H9 (cell line): ENCODE measurements at regions not wholly inside any gene's neighbourhood (a gene's known extent, or its start where the extent isn't known, plus 50 kb on each side); places are given as distances from the start of the nearest gene placed in this dataset.

ENCODE experiments used
- DNase-seq: peaks from one replicate; pipeline ENCODE4 v3.0.0-alpha.2; 2017
- H2AFZ ChIP-seq: one replicate; pipeline ENCODE4 v1.6.1; 2013; ENCODE audit warnings: mild to moderate bottlenecking, low read length, control low read depth, moderate library complexity
- H2AK5ac ChIP-seq: 2 replicates; pipeline ENCODE4 v1.6.1; 2013; ENCODE audit warnings: low read length, control low read depth, mixed read lengths; ENCODE audit not compliant: insufficient read length
- H2BK120ac ChIP-seq: one replicate; pipeline ENCODE4 v1.6.1; 2013; ENCODE audit warnings: low read depth, mild to moderate bottlenecking, low read length, control low read depth, inconsistent platforms; ENCODE audit not compliant: poor library complexity, severe bottlenecking
- H2BK12ac ChIP-seq: 2 replicates; pipeline ENCODE4 v1.6.1; 2013; ENCODE audit warnings: low read length, control low read depth, mixed read lengths, low read depth; ENCODE audit not compliant: insufficient read length
- H2BK15ac ChIP-seq: 2 replicates; pipeline ENCODE4 v1.6.1; 2013; ENCODE audit warnings: low read depth, low read length, control low read depth
- H2BK20ac ChIP-seq: one replicate; pipeline ENCODE4 v1.6.1; 2013; ENCODE audit warnings: low read depth, mild to moderate bottlenecking, low read length, control low read depth, inconsistent platforms; ENCODE audit not compliant: poor library complexity, severe bottlenecking
- H2BK5ac ChIP-seq: 2 replicates; pipeline ENCODE4 v1.6.1; 2013; ENCODE audit warnings: low read length, control low read depth, mixed read lengths; ENCODE audit not compliant: insufficient read length
- H3K14ac ChIP-seq: 2 replicates; pipeline ENCODE4 v1.6.1; 2013; ENCODE audit warnings: low read length, control low read depth; ENCODE audit not compliant: insufficient read depth
- H3K18ac ChIP-seq: 2 replicates; pipeline ENCODE4 v1.6.1; 2013; ENCODE audit warnings: low read depth, mild to moderate bottlenecking, mixed read lengths, low read length, control low read depth; ENCODE audit not compliant: insufficient read length
- H3K23ac ChIP-seq: 2 replicates; pipeline ENCODE4 v1.6.1; 2013; ENCODE audit warnings: low read length, control low read depth, mixed read lengths, low read depth; ENCODE audit not compliant: insufficient read length
- H3K23me2 ChIP-seq: 2 replicates; pipeline ENCODE4 v1.6.1; 2013; ENCODE audit warnings: low read depth, mild to moderate bottlenecking, mixed read lengths, low read length, control low read depth; ENCODE audit not compliant: insufficient read length, poor library complexity, severe bottlenecking
- H3K27ac ChIP-seq: 2 replicates; pipeline ENCODE4 v1.5.1; 2013; ENCODE audit warnings: low read length, control low read depth, mixed read lengths, low read depth; ENCODE audit not compliant: insufficient read length
- H3K27me3 ChIP-seq: 2 replicates; pipeline ENCODE4 v1.6.1; 2013; ENCODE audit warnings: low read length, control low read depth, inconsistent platforms; ENCODE audit not compliant: insufficient read depth
- H3K4ac ChIP-seq: 2 replicates; pipeline ENCODE4 v1.6.1; 2013; ENCODE audit warnings: low read depth, mild to moderate bottlenecking, control low read depth, inconsistent platforms, low read length, moderate library complexity
- H3K4me1 ChIP-seq: 2 replicates; pipeline ENCODE4 v1.6.1; 2013; ENCODE audit warnings: low read length, control low read depth, inconsistent platforms; ENCODE audit not compliant: insufficient read depth
- H3K4me2 ChIP-seq: 2 replicates; pipeline ENCODE4 v1.6.1; 2013; ENCODE audit warnings: low read length, control low read depth, mixed read lengths; ENCODE audit not compliant: insufficient read length, insufficient read depth
- H3K56ac ChIP-seq: 2 replicates; pipeline ENCODE4 v1.6.1; 2013; ENCODE audit warnings: low read depth, mild to moderate bottlenecking, mixed read lengths, low read length, control low read depth; ENCODE audit not compliant: insufficient read length
- H3K79me1 ChIP-seq: 2 replicates; pipeline ENCODE4 v1.6.1; 2013; ENCODE audit warnings: low read depth, mild to moderate bottlenecking, moderate library complexity, low read length, control low read depth, inconsistent platforms; ENCODE audit not compliant: insufficient read depth, poor library complexity, severe bottlenecking
- H3K79me2 ChIP-seq: 2 replicates; pipeline ENCODE4 v1.6.1; 2013; ENCODE audit warnings: low read length, control low read depth, inconsistent platforms; ENCODE audit not compliant: insufficient read depth
- H3K9ac ChIP-seq: 2 replicates; pipeline ENCODE4 v1.6.1; 2013; ENCODE audit warnings: low read length, control low read depth, mixed read lengths; ENCODE audit not compliant: insufficient read length; ENCODE audit errors: extremely low read depth
- H3K9me3 ChIP-seq: one replicate; pipeline ENCODE4 v1.6.1; 2013; ENCODE audit warnings: low read depth, low read length, inconsistent platforms; ENCODE audit not compliant: control insufficient read depth
- H3T11ph ChIP-seq: one replicate; pipeline ENCODE4 v1.6.1; 2013; ENCODE audit warnings: mild to moderate bottlenecking, low read length, control low read depth, inconsistent platforms
- H4K20me1 ChIP-seq: one replicate; pipeline ENCODE4 v1.6.1; 2013; ENCODE audit not compliant: control insufficient read depth, insufficient read length, insufficient read depth
- H4K5ac ChIP-seq: 2 replicates; pipeline ENCODE4 v1.6.1; 2013; ENCODE audit warnings: low read depth, mild to moderate bottlenecking, mixed read lengths, low read length, control low read depth; ENCODE audit not compliant: insufficient read length
- H4K8ac ChIP-seq: replicated peaks from 2 replicates; pipeline ENCODE4 v1.6.1; 2013; ENCODE audit warnings: low read length, control low read depth, mixed read lengths, low read depth; ENCODE audit not compliant: insufficient read length
- H4K91ac ChIP-seq: 2 replicates; pipeline ENCODE4 v1.6.1; 2013; ENCODE audit warnings: low read depth, mild to moderate bottlenecking, moderate library complexity, mixed read lengths, low read length, control low read depth; ENCODE audit not compliant: insufficient read length
- H3K27ac Mint-ChIP-seq, 3 experiments: 2 replicates in 2 of 3; 3 replicates in 1 of 3; pipeline ENCODE4 v1.8.0; 2020 to 2021; ENCODE audit warnings: mixed read lengths in 3 of 3, mild to moderate bottlenecking in 1 of 3, moderate library complexity in 1 of 3
- H3K27me3 Mint-ChIP-seq: 2 replicates; pipeline ENCODE4 v1.8.0; 2021; ENCODE audit warnings: low read depth, mild to moderate bottlenecking, moderate library complexity, mixed read lengths
- H3K36me3 Mint-ChIP-seq, 3 experiments: 2 replicates in 2 of 3; 3 replicates in 1 of 3; pipeline ENCODE4 v1.8.0; 2020 to 2021; ENCODE audit warnings: low read depth in 3 of 3, mixed read lengths in 3 of 3; ENCODE audit not compliant: insufficient read depth in 1 of 3
- H3K4me1 Mint-ChIP-seq, 2 experiments: 2 replicates each; pipeline ENCODE4 v1.8.0; 2020; ENCODE audit warnings: mixed read lengths in 2 of 2
- H3K4me3 Mint-ChIP-seq, 2 experiments: 2 replicates in 1 of 2; 3 replicates in 1 of 2; pipeline ENCODE4 v1.8.0; 2020 to 2021; ENCODE audit warnings: mild to moderate bottlenecking in 2 of 2, mixed read lengths in 2 of 2, moderate library complexity in 1 of 2
- H3K9me3 Mint-ChIP-seq, 2 experiments: 2 replicates in 1 of 2; 3 replicates in 1 of 2; pipeline ENCODE4 v1.8.0; 2020; ENCODE audit warnings: mild to moderate bottlenecking in 2 of 2, mixed read lengths in 2 of 2, moderate library complexity in 1 of 2
- WGBS: extraction: QIAGEN DNeasy Blood & Tissue Kit; methylation state at CpG from one replicate; pipeline ENCODE4 v1.1.7; 2013; ENCODE audit warnings: missing lambda C conversion rate, low lambda C conversion rate, mixed read lengths; ENCODE audit not compliant: insufficient read length; ENCODE audit errors: extremely low coverage; 5-methylcytosine and 5-hydroxymethylcytosine counted together
- TF ChIP-seq, protein P1 (sequence below): fragments of 200-600 bp; sonication (generic); conservative IDR thresholded peaks from 3 replicates; pipeline ENCODE4 v1.8.0; 2021; ENCODE audit warnings: antibody characterized with exemption, mild to moderate bottlenecking

DNA sequence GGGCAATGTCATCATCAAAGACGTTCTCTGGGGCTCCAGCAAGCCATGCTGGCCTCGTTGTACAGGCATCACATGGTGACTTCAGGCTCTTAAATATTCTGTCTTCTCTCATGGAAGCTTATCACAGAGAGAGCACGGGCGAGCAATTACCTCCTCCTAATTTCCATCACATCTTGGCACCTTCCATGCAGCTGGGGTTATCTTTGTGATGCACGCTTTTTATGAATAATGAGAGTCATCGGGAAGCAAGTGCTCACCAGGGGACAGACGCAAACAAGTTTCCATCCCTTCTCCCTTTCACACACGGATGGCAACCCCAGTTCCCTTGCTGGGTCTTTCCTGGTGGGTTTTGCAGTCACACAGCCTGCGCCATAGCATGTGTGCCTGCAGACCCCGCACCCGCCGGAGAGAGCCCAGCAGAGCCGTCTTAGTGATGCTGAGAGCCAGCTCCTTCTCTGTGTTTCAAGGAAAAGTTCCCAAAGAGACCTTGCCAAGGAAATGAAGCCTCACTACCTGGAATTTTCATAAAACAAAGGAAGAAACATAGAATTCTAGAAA, 116.3 kb upstream of the AFDN start:
- WGBS, result no CpG with 5 or more reads among the region's 13 CpGs
- Mint-ChIP-seq H3K9me3 (no peaks in the 10 kb centered on the region), H3K36me3 (no peaks in the 10 kb centered on the region), H3K4me3 (no peak overlapping the region), H3K27me3 (peaks cover 3% of the 10 kb centered on the region; the same call in 1 of the 2 replicates), H3K27ac (no peak overlapping the region), H3K4me1 (peaks cover 19 to 29% of the 10 kb centered on the region in 2 experiments)
- Histone ChIP-seq H3K4ac (no peak overlapping the region), H3K27me3 (no peaks in the 10 kb centered on the region), H2BK20ac (no peak overlapping the region), H3K27ac (no peak overlapping the region), H3K9me3 (no peaks in the 10 kb centered on the region), H4K20me1 (no peaks in the 10 kb centered on the region), H4K8ac (no peak overlapping the region), H3K23me2 (no peaks in the 10 kb centered on the region), H3K4me2 (no peak overlapping the region), H4K5ac (no peak overlapping the region), H3T11ph (no peak overlapping the region), H3K79me1 (no peaks in the 10 kb centered on the region), H2BK120ac (no peak overlapping the region), H3K23ac (no peak overlapping the region), H3K79me2 (no peaks in the 10 kb centered on the region), H2BK12ac (no peak overlapping the region), H2BK5ac (no peak overlapping the region), H3K4me1 (no peaks in the 10 kb centered on the region), H3K56ac (no peak overlapping the region), H2BK15ac (no peak overlapping the region), H3K18ac (no peak overlapping the region), H2AFZ (no peak overlapping the region), H3K14ac (no peak overlapping the region), H2AK5ac (no peak overlapping the region), H3K9ac (no peak overlapping the region), H4K91ac (no peak overlapping the region)
- DNase-seq, result no peak
- TF ChIP-seq, protein P1, sequence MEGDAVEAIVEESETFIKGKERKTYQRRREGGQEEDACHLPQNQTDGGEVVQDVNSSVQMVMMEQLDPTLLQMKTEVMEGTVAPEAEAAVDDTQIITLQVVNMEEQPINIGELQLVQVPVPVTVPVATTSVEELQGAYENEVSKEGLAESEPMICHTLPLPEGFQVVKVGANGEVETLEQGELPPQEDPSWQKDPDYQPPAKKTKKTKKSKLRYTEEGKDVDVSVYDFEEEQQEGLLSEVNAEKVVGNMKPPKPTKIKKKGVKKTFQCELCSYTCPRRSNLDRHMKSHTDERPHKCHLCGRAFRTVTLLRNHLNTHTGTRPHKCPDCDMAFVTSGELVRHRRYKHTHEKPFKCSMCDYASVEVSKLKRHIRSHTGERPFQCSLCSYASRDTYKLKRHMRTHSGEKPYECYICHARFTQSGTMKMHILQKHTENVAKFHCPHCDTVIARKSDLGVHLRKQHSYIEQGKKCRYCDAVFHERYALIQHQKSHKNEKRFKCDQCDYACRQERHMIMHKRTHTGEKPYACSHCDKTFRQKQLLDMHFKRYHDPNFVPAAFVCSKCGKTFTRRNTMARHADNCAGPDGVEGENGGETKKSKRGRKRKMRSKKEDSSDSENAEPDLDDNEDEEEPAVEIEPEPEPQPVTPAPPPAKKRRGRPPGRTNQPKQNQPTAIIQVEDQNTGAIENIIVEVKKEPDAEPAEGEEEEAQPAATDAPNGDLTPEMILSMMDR, result no peak
